Stimulated activated CD4-positive, alpha-beta T cell treated with anti-CD3 and anti-CD28 coated beads, Interleukin-15, amount 100 ng/mL, for 24 hours (primary cell): ENCODE measurements at regions not wholly inside any gene's neighbourhood (a gene's known extent, or its start where the extent isn't known, plus 50 kb on each side); places are given as distances from the start of the nearest gene placed in this dataset.
"Not testable (repeated sequence)": the region's sequence is repeated elsewhere in the genome, so short reads cannot be mapped to it uniquely, and the experiment has no call there.

ENCODE experiments used
- DNase-seq: peaks from one replicate; pipeline ENCODE4 v3.0.0-alpha.2; 2020

DNA sequence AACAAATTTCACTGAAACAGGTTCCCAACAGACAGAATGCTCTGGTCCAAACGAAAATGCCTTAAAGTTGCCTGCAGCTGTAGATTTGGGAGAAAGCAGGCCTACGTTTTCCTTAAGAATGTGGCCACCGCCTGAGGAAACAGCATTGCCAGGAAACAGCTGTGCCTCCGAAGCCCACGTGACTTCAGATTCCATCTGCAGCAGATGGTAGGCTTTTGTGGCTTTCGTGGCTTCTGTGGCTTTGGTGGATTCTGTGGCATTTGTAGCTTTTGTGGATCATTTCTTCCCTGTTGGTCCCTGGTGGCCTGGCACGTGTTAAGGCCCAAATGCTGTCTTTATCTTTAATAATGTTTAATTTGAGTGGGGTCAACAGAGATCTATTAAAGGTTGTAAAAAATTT is 222.9 kb downstream of the TTLL2 start:
- no peak for DNase-seq

DNA sequence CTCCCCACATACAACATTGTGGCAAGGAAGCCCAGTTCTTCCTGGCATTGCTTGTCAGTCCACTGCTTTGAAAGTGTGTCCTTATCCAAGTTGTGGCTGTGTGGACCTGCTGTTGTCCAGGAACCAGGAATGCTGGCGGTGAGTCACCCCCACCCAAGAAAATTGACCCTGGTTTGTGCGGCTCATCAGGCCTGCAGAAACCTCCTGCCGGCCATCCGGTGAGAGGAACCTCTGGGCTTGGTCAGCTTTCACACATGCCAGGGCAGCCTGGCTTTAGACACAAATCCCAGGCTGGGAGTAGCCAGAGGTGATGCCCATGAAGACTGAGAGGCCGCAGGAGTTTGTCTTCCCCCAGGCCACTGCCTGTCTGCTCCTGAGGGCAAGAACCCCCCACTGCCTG is 223.6 kb downstream of the TTLL2 start:
- DNase-seq, result no peak

DNA sequence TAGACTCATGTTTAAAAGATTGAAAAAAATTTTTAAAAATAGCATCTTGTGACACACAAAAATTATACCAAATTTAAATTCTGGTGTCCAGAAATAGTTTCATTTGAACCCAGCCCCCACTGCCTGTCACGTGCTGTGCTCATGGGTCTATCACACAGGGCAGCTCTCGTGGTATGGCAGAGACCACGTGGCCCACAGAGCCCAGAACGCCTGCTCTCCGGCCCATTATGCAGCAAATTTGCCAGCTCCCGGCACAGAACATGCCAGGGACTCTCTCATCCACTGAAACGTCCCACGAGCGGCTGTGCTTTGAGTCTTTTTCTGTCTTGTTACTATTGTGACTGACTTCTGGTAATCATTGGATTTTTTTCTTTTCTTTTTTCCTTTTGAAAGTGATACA is 224.3 kb downstream of the TTLL2 start:
- DNase-seq, result no peak

DNA sequence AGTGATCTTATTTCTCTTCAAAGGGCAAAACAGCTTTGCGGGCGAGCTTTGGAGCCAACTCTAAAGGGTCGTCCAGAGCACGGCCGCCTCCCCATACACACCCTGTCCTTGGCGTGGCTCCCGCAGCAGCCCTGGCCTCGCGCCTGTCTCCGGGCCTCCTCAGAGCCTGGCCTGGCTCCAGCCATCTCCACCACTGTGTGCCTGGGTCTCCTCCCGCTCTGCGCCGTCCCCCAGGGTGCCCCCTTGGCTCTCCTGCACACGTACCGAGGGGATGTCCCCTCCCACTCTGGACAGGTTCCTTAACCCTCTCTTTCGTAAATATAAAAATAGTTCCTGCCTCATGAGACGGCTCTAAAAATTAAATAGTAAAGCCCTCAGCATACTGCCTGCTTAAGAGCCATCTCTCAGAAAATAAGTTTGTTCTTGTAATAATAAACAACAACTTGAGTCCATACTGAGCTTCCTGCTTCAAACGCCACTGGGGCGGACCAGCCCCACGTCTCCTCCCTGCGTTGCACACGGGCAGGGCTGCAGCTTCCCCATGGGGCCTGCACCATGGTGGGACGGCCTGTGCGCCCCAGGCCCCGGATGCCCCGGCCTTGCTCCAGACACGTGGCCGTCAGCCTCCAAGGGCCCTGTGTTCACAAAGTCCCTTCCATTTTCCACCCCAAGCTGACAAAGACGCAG is 226.2 kb downstream of the TTLL2 start:
- DNase-seq, result no peak

DNA sequence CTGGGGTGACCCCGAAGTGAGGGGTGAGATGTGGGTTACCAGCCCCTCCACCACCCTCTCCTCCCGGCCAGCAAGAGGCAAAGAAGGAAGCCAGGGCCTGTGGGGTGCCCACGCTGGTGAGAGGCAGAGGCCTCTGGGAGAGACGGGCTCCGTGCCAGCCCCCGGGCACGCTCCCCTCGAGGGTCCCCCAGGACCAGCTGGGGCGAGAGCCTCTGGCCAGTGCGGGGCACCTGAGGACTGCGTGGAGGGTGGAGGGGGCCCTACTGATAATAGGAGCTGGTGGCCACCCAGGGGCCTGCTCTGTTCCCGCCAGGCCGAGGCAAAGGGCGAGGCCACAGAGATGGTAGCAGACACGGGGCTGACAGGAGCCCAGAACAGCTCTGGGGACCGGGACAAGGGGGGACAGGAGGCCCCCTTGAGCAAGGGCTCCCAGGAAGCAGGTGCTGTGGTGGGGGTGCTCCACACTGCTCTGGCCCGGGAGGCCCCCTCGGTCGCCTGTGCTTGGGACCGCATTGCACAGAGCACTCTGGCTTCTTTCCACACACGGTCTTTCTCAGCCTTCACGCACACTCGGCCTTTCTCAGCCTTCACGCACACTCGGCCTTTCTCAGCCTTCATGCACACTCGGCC is 226.9 kb downstream of the TTLL2 start:
- no peak for DNase-seq

DNA sequence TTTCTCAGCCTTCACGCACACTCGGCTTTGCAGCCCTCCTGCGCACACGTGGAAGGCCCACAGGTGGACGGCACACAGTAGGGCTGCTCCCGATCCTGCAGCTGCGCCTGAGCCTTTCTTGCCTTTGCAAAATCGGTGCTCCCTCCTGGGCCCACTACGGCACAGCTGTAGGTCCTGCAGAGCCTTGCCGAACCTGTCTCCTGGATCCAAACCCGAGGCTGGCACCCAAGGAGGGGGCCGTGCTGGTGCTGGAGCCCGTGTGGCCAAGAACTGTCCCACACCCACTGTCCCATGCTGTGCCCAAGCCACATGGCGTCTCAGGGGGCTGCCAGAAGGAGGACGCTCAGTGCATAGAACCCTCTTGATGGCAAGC is 227.4 kb downstream of the TTLL2 start:
- DNase-seq, result no peak

DNA sequence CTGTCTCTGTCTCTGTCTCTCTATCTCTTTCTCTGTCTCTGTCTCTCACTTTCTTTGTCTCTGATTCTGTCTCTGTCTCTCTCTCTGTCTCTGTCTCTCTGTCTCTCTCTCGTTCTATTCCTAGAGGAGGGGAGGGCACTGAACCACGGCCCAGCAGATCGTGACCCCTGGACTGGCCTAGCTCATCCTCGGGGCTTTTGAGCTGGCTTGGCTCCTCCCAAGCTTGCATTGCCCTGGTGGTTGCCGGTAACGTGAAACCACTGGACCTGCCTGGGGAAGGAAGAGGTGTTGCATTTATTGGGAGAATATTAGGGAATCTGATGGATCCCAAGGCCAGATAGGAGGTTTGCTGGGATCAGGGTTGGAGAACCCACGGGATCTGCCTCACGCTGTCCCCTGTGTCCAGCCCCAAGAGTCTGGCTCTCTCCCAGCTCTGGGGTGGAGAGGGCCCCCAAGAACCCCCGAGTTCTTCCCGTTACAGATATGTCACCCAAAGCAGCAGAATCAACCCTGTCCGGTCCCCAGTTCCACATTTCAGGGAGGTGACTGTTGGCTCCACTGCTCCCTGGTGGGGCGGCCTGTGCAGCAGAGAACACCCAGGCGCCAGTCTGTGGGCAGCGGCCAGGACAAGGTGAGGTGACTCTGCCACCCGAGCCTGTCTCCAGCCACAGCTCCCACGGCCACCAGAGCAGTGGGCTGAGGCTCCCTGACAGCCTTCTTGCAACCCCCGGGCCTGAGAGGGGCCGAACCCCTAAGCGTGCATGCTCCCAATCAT is 228.3 kb downstream of the TTLL2 start:
- DNase-seq, result no peak

DNA sequence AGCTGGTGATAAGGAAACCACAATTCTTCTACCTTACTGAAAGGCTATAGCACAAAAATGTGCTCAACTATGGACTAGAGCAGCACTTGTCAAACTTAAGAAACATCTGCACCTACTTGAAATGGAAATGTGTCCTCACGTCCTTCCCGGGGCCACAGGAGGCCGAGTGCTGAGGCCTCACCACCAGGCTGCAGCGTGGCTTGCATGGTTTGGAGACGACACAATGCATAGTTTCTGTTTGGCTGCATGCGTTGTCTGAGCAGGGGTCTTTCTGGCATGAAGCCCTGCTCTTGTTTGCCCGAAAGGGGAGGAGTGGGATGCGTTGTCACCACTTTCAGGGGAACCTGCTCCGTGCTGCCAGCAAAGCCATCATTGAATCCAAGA is 228.8 kb downstream of the TTLL2 start:
- no peak for DNase-seq

DNA sequence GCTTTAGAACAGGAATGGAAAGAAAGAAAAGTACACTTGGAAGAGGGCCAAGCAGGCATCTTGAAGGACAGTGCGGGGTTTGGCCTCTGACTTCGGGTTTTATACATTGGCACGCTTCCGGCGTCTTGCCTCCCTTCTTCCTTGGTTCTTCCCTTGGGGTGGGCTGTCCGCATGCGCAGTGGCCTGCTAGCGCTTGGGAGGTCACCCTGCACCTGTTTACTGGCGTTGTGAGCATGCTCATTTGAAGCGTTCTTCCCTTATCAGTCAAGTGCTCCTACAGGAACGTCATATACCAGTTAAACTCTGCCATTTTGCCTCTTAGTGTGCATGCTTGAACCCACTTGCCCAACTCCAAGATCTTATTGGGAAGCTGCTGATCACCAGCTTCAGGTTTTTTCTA is 230.0 kb downstream of the TTLL2 start:
- DNase-seq, result no peak

DNA sequence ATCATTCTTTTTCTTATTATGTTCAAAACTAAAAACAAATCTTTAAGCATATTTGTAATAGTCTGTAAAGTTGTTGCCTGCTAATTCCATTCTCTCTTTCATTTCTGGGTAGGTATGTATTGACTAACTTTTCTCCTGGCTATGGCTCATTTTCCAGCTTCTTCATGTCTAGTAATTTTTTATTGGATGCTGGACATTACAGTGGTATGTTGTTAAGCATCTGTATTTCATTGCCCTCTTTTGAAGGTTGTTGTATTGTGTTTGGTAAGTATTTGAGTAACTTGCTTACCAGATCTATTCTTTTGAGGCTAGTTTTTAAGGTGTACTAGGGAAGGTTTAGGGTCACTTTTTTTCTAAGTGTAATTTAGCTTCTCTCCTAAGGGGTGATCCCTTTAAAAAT is 230.9 kb downstream of the TTLL2 start:
- DNase-seq, result no peak

DNA sequence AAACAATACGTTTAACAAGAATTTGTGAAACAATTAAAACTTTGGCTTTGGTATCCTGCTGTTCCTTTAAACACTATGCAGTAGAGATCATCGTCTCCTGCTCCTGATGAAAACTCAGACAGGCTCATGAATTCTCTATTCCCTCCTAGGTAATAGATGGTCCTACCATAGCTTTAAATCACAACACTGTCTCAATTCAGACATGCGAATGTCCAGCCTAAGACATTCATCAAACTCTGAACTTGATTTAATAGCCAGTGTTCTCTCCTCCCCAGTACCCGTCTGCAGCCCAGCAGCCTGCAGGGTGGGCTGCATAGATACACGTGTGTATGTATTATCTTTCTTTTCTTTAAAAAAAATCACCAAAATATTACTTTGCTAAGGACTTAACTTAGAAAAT is 232.8 kb downstream of the TTLL2 start:
- no peak for DNase-seq

DNA sequence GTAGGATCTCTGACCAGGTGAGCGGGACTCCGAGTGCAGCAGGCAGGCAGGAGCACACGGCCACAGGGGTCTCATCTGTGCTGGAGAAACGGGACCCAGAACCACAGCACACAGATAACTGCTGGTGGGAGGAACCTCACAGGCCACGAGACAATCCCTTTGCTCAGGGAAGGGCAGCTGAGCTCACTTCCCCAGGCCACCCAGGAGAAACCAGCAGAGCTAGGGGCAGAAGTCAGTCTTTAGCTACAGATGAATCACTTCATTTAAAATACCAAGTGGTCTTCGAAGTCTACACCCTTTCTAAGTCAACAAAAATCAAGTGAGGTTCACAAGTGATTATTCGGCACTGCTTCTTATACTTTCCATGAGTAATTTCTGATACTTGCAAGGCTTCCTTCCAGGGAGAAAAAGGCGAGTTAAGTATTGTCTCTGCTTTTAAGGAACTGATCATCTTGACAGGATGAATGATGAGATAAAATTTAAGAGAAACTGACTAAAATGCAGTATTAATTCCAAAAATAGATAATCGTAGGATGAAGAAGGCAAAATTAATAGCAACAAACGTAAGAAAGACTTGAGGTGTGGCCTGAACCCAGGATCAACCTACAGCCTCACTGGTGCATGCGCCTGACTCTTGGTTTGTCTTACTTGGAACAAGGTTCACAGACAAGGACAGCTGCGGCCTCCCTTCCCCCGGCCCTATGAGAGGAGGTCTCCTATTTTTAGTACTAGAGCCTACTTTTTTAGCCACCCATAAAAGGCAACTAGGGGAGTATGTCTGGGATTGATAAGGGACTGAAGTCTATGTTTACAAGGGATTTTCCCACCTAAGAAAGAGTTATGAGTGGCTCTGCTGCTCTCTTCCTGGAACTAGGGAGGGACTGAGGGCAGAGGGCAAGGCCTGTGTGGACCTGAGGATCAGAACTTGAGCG is 233.6 kb downstream of the TTLL2 start:
- DNase-seq, result no peak

DNA sequence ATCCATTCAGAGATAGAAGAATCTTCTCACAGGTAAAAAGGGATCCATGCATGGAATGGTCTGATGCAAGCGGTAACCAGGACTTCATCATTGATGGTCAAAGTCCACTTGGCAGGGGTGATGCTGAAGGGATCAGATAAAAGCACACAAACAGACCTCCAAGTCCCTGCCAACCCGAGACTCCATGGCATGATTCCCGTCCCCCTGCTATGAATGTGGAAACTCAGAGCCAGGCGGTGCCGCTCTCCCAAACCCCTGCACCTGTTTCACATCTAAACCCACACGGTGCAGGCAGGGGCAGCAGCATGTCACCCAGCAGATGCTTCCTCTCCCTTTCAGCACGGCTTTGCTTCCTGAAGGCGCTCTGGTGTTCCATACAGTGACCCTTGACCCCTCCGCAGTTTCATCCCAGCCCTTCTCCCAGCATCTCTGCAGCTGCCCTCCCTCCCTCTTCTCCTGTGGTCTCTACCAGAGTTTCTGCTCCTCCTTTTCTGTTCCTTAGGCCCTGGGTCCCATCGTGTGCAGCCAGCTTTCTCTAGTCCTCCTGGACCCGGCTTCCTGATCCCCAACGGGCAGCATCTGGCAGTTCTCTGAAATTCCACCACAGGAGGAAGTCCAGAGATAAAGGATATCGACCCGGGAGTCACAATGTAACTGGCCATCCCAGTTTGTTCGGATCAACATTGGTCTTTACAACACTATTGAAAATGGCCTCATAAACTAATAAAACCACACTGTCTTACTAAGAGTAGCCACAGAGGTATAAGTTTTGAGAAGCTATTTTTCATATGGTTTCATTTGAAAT is 235.0 kb downstream of the TTLL2 start:
- no peak for DNase-seq

DNA sequence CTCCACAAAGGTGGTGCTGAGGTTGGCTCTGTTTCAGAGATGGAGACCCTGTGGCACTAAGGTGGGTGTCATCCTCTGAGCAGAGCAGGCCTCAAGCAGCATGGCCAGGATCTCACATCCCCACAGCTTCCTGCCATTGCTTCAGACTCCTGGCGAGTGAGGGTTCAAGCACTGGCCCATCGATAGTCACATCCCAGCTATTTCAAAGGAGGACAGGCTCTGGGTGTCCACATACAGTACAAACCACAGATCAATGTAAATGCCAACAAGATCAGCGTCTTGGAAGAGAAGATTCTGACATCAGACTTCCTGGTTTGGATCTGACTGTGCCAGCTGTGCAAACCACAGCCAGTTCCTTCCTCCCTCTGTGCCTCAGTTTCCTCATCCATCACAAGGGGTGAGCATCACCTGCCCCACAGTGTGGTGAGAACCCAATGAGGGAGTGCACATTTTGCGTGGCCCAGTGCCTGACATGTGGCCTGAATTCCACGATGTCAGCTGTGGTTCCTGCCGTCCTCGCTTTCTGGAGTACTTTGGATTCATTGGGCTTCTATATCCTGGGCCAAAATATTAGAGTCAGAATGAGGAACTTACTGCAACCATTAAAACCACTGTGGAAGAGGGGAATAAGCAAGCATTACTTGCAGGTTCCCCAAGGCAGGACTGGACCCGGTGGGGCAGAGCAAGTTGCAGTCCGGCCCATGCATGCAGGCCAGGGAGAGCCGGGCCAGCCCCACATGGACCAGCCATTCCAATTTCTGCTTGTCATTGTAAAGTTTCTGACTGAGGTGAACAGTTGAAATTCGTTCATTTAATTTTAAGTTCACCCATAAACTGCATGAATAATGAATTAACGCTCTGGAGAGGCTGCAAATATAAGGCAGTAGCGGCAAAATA is 236.0 kb downstream of the TTLL2 start:
- DNase-seq, result no peak

DNA sequence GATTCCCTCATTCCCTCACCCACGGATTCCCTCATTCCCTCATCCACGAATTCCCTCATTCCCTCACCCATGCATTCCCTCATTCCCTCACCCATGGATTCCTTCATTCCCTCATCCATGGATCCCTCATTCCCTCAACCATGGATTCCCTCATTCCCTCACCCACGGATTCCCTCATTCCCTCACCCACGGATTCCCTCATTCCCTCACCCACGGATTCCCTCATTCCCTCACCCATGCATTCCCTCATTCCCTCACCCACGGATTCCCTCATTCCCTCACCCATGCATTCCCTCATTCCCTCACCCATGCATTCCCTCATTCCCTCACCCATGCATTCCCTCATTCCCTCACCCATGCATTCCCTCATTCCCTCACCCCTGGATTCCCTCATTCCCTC is 238.0 kb downstream of the TTLL2 start:
- not testable (repeated sequence) for DNase-seq

DNA sequence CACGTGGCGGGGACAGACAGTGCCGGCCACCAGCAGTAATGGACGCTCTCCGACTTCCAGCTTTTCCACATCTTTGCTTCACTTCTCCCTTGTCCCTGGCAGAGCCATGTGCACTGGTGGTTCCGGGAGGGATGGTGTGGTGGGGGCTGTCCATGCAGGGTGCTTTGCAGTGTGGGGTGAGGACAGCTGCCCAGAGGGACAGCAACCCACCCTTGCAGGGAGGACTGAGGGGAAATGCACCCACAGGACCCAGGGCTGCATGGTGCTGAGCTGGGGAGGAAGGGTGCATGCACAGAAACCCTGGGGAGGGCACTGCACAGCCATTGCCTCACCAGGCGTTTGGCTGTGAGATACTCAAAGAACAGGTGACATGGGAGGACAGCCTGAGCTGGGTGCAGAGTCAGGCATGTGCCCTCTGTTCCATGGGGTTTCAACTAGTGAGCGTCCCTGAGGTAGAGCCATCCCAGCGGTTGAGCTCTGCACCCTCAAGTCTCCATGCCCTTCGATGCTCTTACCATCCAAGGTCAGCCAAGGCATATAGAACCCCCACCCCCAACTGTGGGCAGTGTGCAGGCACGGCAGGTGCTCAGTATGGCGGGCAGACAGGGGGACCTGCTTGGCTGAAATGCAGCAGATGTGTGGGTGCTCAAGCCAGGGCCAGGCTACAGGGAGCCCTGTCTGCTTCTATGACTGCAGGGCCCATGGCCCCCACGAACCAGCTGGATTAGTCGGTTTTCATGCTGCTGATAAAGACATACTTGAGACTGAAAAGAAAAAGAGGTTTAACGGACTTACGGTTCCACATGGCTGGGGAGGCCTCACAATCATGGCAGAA is 239.7 kb downstream of the TTLL2 start:
- no peak for DNase-seq

DNA sequence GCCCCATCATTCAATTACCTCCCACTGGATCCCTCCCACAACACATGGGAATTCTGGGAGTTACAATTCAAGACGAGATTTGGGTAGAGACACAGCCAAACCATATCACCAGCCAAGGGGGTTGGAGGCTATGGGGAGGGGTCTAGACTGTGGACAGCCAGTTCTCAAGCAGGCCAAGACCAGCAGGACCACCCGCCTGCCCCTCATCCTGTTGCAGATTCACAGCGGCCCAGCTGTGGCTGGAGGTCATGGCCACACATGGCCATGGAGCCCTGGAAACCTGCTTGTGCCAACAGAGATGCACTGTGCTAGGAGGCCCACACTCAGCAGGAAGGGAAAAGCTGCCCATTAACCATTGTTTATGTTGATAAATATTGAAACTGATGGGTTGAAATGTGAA is 240.5 kb downstream of the TTLL2 start:
- DNase-seq, result no peak

DNA sequence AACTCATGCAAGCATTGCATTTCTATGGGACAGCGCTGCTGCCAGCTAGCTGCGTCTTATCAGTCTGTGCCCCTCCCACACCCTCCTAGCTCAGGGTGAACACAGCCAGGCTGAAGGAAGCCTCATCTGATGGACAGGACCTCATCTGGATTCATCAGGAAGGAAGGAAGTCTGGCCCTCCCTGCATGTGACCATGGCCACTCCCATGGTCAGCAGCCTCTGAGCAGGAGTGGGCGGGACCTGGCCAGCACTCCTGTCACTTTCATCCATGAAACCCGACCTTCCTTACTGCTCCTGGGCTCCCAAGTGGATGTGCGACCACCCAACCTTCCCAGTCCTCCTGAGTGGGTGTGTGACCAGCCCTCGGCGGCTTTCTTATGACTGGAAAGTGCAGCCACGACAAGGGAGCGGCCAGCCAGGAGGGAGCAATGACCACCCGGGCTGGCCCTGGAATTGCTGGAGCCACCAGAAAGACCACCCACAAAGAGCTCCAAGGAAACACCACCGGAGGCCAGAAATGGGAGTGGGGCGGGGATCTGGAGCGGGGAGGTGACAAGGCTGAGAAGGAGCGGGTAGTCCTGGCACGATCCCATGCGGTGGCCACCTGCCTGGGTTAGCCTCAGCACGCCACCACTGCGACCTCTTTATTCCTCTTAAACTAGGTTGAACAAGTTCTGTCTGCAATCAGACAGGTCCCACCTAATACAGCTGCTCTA is 241.2 kb downstream of the TTLL2 start:
- no peak for DNase-seq

DNA sequence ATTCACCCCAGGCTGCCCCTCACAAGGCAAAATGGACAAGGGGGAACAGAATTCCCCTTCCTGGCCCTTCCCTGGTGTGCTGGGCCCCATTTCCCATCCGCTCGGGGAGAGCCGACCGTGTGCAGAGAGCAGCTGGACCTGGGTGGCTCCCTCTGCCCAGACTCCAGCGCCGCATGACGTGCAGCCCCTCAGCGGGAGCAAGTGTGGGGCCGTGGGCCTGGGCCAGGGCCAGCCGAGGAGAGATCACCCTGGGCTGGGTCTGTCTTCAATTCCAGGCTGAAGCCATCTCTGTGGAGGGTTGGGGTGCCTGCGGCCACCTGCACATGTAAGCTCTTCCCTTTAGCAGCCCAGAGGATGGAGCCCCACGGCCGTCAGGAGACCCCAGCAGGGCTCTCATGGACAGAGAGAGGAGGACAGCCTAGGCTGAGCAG is 241.8 kb downstream of the TTLL2 start:
- no peak for DNase-seq
